ENCODE measurements at regions not wholly inside any gene's neighbourhood (a gene's known extent, or its start where the extent isn't known, plus 50 kb on each side); places are given as distances from the start of the nearest gene placed in this dataset.

DNA sequence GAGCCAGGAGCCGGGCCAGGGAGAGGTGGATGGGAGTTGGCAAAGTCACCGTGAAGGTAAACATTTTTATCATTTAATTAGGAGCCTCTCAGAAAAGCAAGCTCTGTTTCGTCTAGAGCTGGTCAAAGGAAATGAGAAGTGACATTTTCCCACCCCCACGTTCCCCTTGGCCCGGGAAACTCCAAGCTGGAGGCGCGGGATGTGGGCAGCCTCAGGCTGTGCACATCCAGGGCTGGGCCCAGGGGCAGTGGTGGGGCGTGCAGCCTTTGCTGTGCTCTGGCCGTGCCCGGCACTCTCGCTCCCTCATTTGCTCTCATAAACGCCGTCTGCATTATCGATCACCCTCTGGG, 135.6 kb upstream of the RET start:
- Histone ChIP-seq H4K8ac (ENCODE audit: low read length) (no peak overlapping the region), H3K9ac (ENCODE audit: low read length) (no peak overlapping the region), H2AK5ac (ENCODE audit: low read length, severe bottlenecking) (no peak overlapping the region), H3K14ac (ENCODE audit: low read length in 2 of 2) (no peak overlapping the region), H2AFZ (ENCODE audit: low read depth, low read length) (no peak overlapping the region), H2BK15ac (ENCODE audit: low read depth, poor library complexity, severe bottlenecking) (no peak overlapping the region), H3K79me1 (replicated peaks; ENCODE audit: low read length, poor library complexity, severe bottlenecking) (no peaks in the 10 kb centered on the region), H3K36me3 (ENCODE audit: control insufficient read depth in 1 of 2, insufficient read depth in 2 of 2, low read depth in 1 of 2, low read length in 2 of 2) (no peaks in the 10 kb centered on the region), H3K9me3 (ENCODE audit: control insufficient read depth, low read length) (no peaks in the 10 kb centered on the region), H3K18ac (ENCODE audit: low read depth in 1 of 2, low read length in 2 of 2) (no peak overlapping the region), H3K4ac (ENCODE audit: low read depth in 1 of 2, low read length in 2 of 2) (no peak overlapping the region), H3K4me1 (ENCODE audit: control insufficient read depth, insufficient read depth, low read depth, low read length) (no peaks in the 10 kb centered on the region), H3K27me3 (ENCODE audit: control insufficient read depth in 1 of 2, insufficient read depth in 1 of 2, low read length in 2 of 2) (peaks cover 2 to 6% of the 10 kb centered on the region in 2 experiments), H3K4me3 (ENCODE audit: insufficient read depth in 1 of 2, low read depth in 1 of 2, low read length in 2 of 2) (no peak overlapping the region), H3K27ac (ENCODE audit: low read length, poor library complexity, severe bottlenecking) (no peak overlapping the region), H4K91ac (ENCODE audit: low read length) (no peak overlapping the region), H2BK5ac (ENCODE audit: low read depth, low read length, poor library complexity, severe bottlenecking) (no peak overlapping the region), H3K23ac (ENCODE audit: low read length in 2 of 2) (no peak overlapping the region), H3K4me2 (ENCODE audit: low read length, poor library complexity, severe bottlenecking) (no peak overlapping the region), H2BK12ac (ENCODE audit: low read length in 2 of 2) (no peak overlapping the region), H2BK120ac (ENCODE audit: low read depth, low read length) (no peak overlapping the region)
- DNase-seq = no peak
- 70% methylated on average over 14 of the region's 14 CpGs for WGBS

DNA sequence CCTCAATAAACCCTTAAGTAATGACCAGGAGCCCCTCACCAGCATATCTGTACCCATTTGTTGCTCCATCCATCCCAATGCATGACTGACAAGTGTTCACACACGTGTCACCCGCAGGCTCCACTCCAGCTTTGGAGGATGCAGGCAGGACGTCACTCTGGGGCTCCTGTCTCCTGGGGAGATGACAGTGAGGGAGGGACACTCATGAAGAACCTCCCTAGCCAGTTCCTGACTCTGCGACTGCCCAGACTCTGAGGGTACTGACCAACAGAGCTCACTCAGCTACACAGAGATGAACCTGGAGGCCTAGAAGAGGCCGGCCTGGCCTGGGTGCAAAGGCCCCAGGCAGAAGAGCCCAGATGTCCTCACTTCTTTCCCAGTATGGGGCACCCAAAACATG, 135.1 kb upstream of the RET start:
- H2BK15ac ChIP-seq (ENCODE audit: low read depth, poor library complexity, severe bottlenecking) = no peak overlapping the region
- no peak overlapping the region for H3K4me2 ChIP-seq (ENCODE audit: low read length, poor library complexity, severe bottlenecking)
- H2AFZ ChIP-seq (ENCODE audit: low read depth, low read length) = no peak overlapping the region
- no peak overlapping the region for H3K14ac ChIP-seq (ENCODE audit: low read length in 2 of 2)
- no peaks in the 10 kb centered on the region for H3K4me1 ChIP-seq (ENCODE audit: control insufficient read depth, insufficient read depth, low read depth, low read length)
- WGBS = 81% methylated on average over 5 of the region's 5 CpGs
- no peak overlapping the region for H2AK5ac ChIP-seq (ENCODE audit: low read length, severe bottlenecking)
- H3K23ac ChIP-seq (ENCODE audit: low read length in 2 of 2) = no peak overlapping the region
- no peak for DNase-seq
- H3K79me1 ChIP-seq (replicated peaks; ENCODE audit: low read length, poor library complexity, severe bottlenecking) = no peaks in the 10 kb centered on the region
- no peak overlapping the region for H4K8ac ChIP-seq (ENCODE audit: low read length)
- no peak overlapping the region for H3K27ac ChIP-seq (ENCODE audit: low read length, poor library complexity, severe bottlenecking)
- H2BK5ac ChIP-seq (ENCODE audit: low read depth, low read length, poor library complexity, severe bottlenecking) = no peak overlapping the region
- no peaks in the 10 kb centered on the region for H3K36me3 ChIP-seq (ENCODE audit: control insufficient read depth in 1 of 2, insufficient read depth in 2 of 2, low read depth in 1 of 2, low read length in 2 of 2)
- H3K18ac ChIP-seq (ENCODE audit: low read depth in 1 of 2, low read length in 2 of 2) = no peak overlapping the region
- no peaks in the 10 kb centered on the region for H3K9me3 ChIP-seq (ENCODE audit: control insufficient read depth, low read length)
- H4K91ac ChIP-seq (ENCODE audit: low read length) = no peak overlapping the region
- no peak overlapping the region for H3K4ac ChIP-seq (ENCODE audit: low read depth in 1 of 2, low read length in 2 of 2)
- no peak overlapping the region for H2BK120ac ChIP-seq (ENCODE audit: low read depth, low read length)
- no peak overlapping the region for H3K9ac ChIP-seq (ENCODE audit: low read length)
- H3K4me3 ChIP-seq (ENCODE audit: insufficient read depth in 1 of 2, low read depth in 1 of 2, low read length in 2 of 2) = no peak overlapping the region
- peaks cover 1 to 2% of the 10 kb centered on the region in 2 experiments for H3K27me3 ChIP-seq (ENCODE audit: control insufficient read depth in 1 of 2, insufficient read depth in 1 of 2, low read length in 2 of 2)
- H2BK12ac ChIP-seq (ENCODE audit: low read length in 2 of 2) = no peak overlapping the region

DNA sequence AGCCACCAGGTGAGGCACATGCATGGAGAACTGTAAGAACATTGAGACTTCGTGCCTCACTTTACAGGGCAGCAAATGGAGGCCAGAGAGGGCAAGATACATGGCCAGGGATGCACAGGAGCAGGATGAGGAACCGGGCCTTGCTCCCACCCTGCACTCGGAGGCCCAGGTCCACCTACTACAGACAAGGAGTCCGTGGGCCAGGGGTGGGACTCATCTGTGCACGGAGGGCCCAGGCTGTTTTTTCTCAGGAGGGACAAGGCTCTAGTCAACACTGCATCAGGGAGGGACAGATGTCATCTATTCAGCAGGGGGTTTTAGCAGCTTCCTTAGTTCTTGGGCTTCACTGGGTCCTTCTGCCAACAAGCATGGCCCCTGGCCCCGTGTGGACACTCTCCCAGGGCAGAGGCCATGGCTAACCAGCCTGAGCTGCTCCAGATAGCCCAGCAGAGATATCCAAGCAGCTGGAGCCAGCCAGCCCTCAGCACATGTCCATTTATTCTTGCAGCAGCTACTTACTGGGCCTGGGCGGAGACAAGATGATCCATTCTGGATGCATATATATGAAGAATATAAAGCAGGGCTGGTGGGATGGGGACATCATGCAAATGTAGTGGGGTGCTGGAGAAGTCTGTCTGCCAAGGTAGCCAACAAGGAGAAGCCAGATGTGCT, 134.5 kb upstream of the RET start:
- H3K9ac ChIP-seq (ENCODE audit: low read length) = no peak overlapping the region

DNA sequence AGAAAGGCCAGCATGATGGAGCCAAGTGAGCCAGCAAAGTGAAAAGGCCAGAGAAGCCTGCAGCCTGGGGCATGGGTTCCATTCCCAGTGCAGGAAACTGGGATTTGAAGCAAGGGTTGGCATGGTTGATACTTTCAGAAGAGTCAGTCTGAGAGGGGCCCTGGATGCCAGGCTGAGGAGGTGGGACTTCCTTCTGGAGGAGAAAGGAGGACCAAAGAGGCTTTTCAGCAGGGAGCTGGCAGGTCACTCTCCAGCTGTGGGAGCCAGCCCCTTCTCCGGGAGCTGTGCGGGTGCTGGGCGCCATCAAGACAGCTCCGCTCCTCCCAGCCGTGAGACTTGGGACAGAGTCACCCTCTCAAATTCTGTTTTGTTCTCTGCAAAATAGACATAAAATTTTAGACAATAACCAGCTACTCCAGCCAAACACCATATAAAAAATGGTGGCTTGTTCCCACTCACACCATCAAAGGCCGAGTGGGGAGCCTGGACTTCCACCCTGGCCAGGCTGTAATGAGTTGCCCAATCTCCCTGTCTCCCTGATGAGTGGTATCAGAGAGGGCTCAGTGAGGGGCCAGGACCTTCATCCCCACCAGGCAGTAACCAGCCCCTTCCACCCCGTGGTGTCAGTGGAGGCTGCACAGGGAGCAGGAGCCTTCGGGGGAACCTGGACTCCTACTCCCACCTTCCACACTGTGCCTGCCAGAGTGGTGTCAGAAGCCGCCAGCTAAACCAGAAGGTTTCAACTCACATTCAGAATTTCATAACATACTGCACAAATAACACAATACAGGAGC, 133.6 kb upstream of the RET start:
- no peak overlapping the region for H4K91ac ChIP-seq (ENCODE audit: low read length)
- H4K8ac ChIP-seq (ENCODE audit: low read length) = no peak overlapping the region
- no peak overlapping the region for H3K4me3 ChIP-seq (ENCODE audit: insufficient read depth in 1 of 2, low read depth in 1 of 2, low read length in 2 of 2)
- peaks cover 0 to 3% of the 10 kb centered on the region in 2 experiments for H3K27me3 ChIP-seq (ENCODE audit: control insufficient read depth in 1 of 2, insufficient read depth in 1 of 2, low read length in 2 of 2)
- no peak overlapping the region for H3K9ac ChIP-seq (ENCODE audit: low read length)
- no peak overlapping the region for H2BK120ac ChIP-seq (ENCODE audit: low read depth, low read length)
- no peaks in the 10 kb centered on the region for H3K79me1 ChIP-seq (replicated peaks; ENCODE audit: low read length, poor library complexity, severe bottlenecking)
- H3K36me3 ChIP-seq (ENCODE audit: control insufficient read depth in 1 of 2, insufficient read depth in 2 of 2, low read depth in 1 of 2, low read length in 2 of 2) = no peaks in the 10 kb centered on the region
- no peak overlapping the region for H2BK15ac ChIP-seq (ENCODE audit: low read depth, poor library complexity, severe bottlenecking)
- H2AK5ac ChIP-seq (ENCODE audit: low read length, severe bottlenecking) = no peak overlapping the region
- no peak overlapping the region for H3K4me2 ChIP-seq (ENCODE audit: low read length, poor library complexity, severe bottlenecking)
- H2BK5ac ChIP-seq (ENCODE audit: low read depth, low read length, poor library complexity, severe bottlenecking) = no peak overlapping the region
- H3K27ac ChIP-seq (ENCODE audit: low read length, poor library complexity, severe bottlenecking) = no peak overlapping the region
- DNase-seq = no peak
- H3K23ac ChIP-seq (ENCODE audit: low read length in 2 of 2) = no peak overlapping the region
- no peak overlapping the region for H3K4ac ChIP-seq (ENCODE audit: low read depth in 1 of 2, low read length in 2 of 2)
- WGBS = 83% methylated on average over 9 of the region's 9 CpGs
- H2BK12ac ChIP-seq (ENCODE audit: low read length in 2 of 2) = no peak overlapping the region
- H3K14ac ChIP-seq (ENCODE audit: low read length in 2 of 2) = no peak overlapping the region
- no peaks in the 10 kb centered on the region for H3K4me1 ChIP-seq (ENCODE audit: control insufficient read depth, insufficient read depth, low read depth, low read length)
- no peak overlapping the region for H2AFZ ChIP-seq (ENCODE audit: low read depth, low read length)
- H3K18ac ChIP-seq (ENCODE audit: low read depth in 1 of 2, low read length in 2 of 2) = no peak overlapping the region
- H3K9me3 ChIP-seq (ENCODE audit: control insufficient read depth, low read length) = no peaks in the 10 kb centered on the region

More for the DNA sequence above, 134.5 kb upstream of the RET start:
- Histone ChIP-seq H3K4me1 (ENCODE audit: control insufficient read depth, insufficient read depth, low read depth, low read length) (no peaks in the 10 kb centered on the region), H3K79me1 (replicated peaks; ENCODE audit: low read length, poor library complexity, severe bottlenecking) (no peaks in the 10 kb centered on the region), H3K36me3 (ENCODE audit: control insufficient read depth in 1 of 2, insufficient read depth in 2 of 2, low read depth in 1 of 2, low read length in 2 of 2) (no peaks in the 10 kb centered on the region), H3K4me3 (ENCODE audit: insufficient read depth in 1 of 2, low read depth in 1 of 2, low read length in 2 of 2) (no peak overlapping the region), H2AK5ac (ENCODE audit: low read length, severe bottlenecking) (no peak overlapping the region), H2BK15ac (ENCODE audit: low read depth, poor library complexity, severe bottlenecking) (no peak overlapping the region), H4K91ac (ENCODE audit: low read length) (no peak overlapping the region), H3K23ac (ENCODE audit: low read length in 2 of 2) (no peak overlapping the region), H3K18ac (ENCODE audit: low read depth in 1 of 2, low read length in 2 of 2) (no peak overlapping the region), H3K27me3 (ENCODE audit: control insufficient read depth in 1 of 2, insufficient read depth in 1 of 2, low read length in 2 of 2) (peaks cover 0 to 2% of the 10 kb centered on the region in 2 experiments), H3K4ac (ENCODE audit: low read depth in 1 of 2, low read length in 2 of 2) (no peak overlapping the region), H3K14ac (ENCODE audit: low read length in 2 of 2) (no peak overlapping the region), H2BK120ac (ENCODE audit: low read depth, low read length) (no peak overlapping the region), H2BK5ac (ENCODE audit: low read depth, low read length, poor library complexity, severe bottlenecking) (no peak overlapping the region), H3K9me3 (ENCODE audit: control insufficient read depth, low read length) (no peaks in the 10 kb centered on the region), H2AFZ (ENCODE audit: low read depth, low read length) (no peak overlapping the region), H3K4me2 (ENCODE audit: low read length, poor library complexity, severe bottlenecking) (no peak overlapping the region), H2BK12ac (ENCODE audit: low read length in 2 of 2) (no peak overlapping the region), H4K8ac (ENCODE audit: low read length) (no peak overlapping the region), H3K27ac (ENCODE audit: low read length, poor library complexity, severe bottlenecking) (no peak overlapping the region)
- 66% methylated on average over 7 of the region's 7 CpGs for WGBS
- no peak for DNase-seq

Data from mesenchymal stem cell (in vitro differentiated cells and primary cell).